ENCODE measurements at regions not wholly inside any gene's neighbourhood (a gene's known extent, or its start where the extent isn't known, plus 50 kb on each side); places are given as distances from the start of the nearest gene placed in this dataset.

DNA sequence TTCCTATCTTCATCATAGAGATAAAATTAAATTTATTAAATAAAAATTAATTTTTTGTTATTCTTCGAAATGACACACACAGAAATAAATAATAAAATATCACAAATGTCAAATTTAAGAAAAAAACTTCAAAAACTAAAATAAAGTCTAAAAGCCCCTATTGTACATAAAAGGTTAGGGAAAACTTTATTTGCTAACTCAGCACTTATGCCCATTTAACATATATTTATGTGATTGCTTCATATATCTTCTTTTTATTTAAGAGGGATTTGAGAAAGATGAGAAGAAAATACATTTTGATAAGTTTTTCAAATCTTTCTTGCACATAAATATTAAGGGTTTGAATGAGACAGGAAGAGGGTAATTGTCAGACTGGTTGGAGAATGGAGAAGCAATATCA, 2350.4 kb upstream of the RAG2 start:
- Mint-ChIP-seq H3K27ac (no peak overlapping the region), H3K36me3 (no peaks in the 10 kb centered on the region), H3K4me1 (no peaks in the 10 kb centered on the region), H3K9me3 (peaks cover 0 to 3% (median 1%) of the 10 kb centered on the region in 7 donors), H3K4me3 (no peak overlapping the region), H3K27me3 (ENCODE audit: low read depth in 3 of 3) (peaks cover 0 to under 1% (median 0%) of the 10 kb centered on the region in 3 donors)
- no peaks in the 10 kb centered on the region for H4K20me1 ChIP-seq (ENCODE audit: insufficient read depth, low read length)
- H3K4me3 ChIP-seq (replicated peaks in 1 of 3; ENCODE audit: low read depth in 2 of 3, low read length in 3 of 3) = no peak overlapping the region
- no CpG with 5 or more reads among the region's 1 CpG for WGBS (ENCODE audit: insufficient coverage)
- no peaks in the 10 kb centered on the region for H3K27me3 ChIP-seq (ENCODE audit: control insufficient read depth in 2 of 2, insufficient read depth in 2 of 2, low read length in 2 of 2)
- no peak overlapping the region for H3K27ac ChIP-seq (ENCODE audit: low read depth in 1 of 2, low read length in 2 of 2)
- H3K4me2 ChIP-seq (replicated peaks; ENCODE audit: extremely low read depth, low read length, poor library complexity, severe bottlenecking) = no peak overlapping the region
- no peak for DNase-seq
- no peaks in the 10 kb centered on the region for H3K4me1 ChIP-seq (ENCODE audit: control insufficient read depth in 1 of 2, insufficient read depth in 2 of 2, low read length in 2 of 2)
- H3K79me2 ChIP-seq (ENCODE audit: insufficient read depth, low read length) = no peaks in the 10 kb centered on the region
- no peaks in the 10 kb centered on the region for H3K36me3 ChIP-seq (replicated peaks in 1 of 2; ENCODE audit: control insufficient read depth in 1 of 2, insufficient read depth in 2 of 2, low read length in 2 of 2)
- intact Hi-C loops (cut with micrococcal nuclease) = no loop called here
- H3K9me3 ChIP-seq (replicated peaks in 1 of 2; ENCODE audit: control insufficient read depth in 1 of 2, insufficient read depth in 1 of 2, low read length in 2 of 2) = peaks cover 0 to 4% of the 10 kb centered on the region in 2 donors
- H3K9ac ChIP-seq (ENCODE audit: insufficient read depth, low read length, poor library complexity, severe bottlenecking) = no peak overlapping the region
- no peak for TF ChIP-seq CTCF (IDR thresholded peaks at IDR 0.05)
- no peak overlapping the region for H2AFZ ChIP-seq (ENCODE audit: insufficient read depth, low read depth, low read length, poor library complexity, severe bottlenecking)

DNA sequence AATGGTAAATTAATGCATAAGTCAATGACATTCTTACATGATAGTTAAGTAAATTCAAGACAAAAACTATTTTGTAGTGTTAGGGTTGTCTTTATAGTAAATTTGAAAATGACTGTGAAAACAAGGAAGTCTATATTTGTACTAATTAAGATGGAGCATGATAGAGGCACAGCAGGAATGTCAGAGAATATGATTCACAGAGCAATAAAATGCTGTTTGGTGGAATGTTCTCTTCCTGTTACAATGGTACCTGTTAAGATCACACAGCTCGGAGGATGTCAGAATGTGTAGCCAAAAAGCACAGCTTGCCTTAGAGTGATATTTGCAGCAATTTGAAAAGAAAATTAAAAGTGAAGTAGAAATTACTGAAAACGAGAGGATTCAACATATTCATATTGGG, 2339.7 kb upstream of the RAG2 start:
- Mint-ChIP-seq H3K36me3 (no peaks in the 10 kb centered on the region), H3K27me3 (ENCODE audit: low read depth in 3 of 3) (no peaks in the 10 kb centered on the region), H3K9me3 (peaks cover 0 to 3% (median 0%) of the 10 kb centered on the region in 7 donors), H3K27ac (no peak overlapping the region), H3K4me1 (no peaks in the 10 kb centered on the region), H3K4me3 (no peak overlapping the region)
- Histone ChIP-seq H2AFZ (ENCODE audit: insufficient read depth, low read depth, low read length, poor library complexity, severe bottlenecking) (no peak overlapping the region), H3K27me3 (ENCODE audit: control insufficient read depth in 2 of 2, insufficient read depth in 2 of 2, low read length in 2 of 2) (no peaks in the 10 kb centered on the region), H3K79me2 (ENCODE audit: insufficient read depth, low read length) (no peaks in the 10 kb centered on the region), H3K4me3 (replicated peaks in 1 of 3; ENCODE audit: low read depth in 2 of 3, low read length in 3 of 3) (no peak overlapping the region), H3K27ac (ENCODE audit: low read depth in 1 of 2, low read length in 2 of 2) (no peak overlapping the region), H3K4me2 (replicated peaks; ENCODE audit: extremely low read depth, low read length, poor library complexity, severe bottlenecking) (no peak overlapping the region), H3K9ac (ENCODE audit: insufficient read depth, low read length, poor library complexity, severe bottlenecking) (no peak overlapping the region), H3K9me3 (replicated peaks in 1 of 2; ENCODE audit: control insufficient read depth in 1 of 2, insufficient read depth in 1 of 2, low read length in 2 of 2) (peaks cover 0 to 4% of the 10 kb centered on the region in 2 donors), H3K36me3 (replicated peaks in 1 of 2; ENCODE audit: control insufficient read depth in 1 of 2, insufficient read depth in 2 of 2, low read length in 2 of 2) (no peaks in the 10 kb centered on the region), H3K4me1 (ENCODE audit: control insufficient read depth in 1 of 2, insufficient read depth in 2 of 2, low read length in 2 of 2) (no peaks in the 10 kb centered on the region), H4K20me1 (ENCODE audit: insufficient read depth, low read length) (no peaks in the 10 kb centered on the region)
- intact Hi-C loops (cut with micrococcal nuclease) = no loop called here
- no peak for DNase-seq
- 50% methylated on average over 1 of the region's 2 CpGs for WGBS (ENCODE audit: insufficient coverage)
- TF ChIP-seq CTCF (IDR thresholded peaks at IDR 0.05) = no peak
